Sigmoid colon (tissue), 6 donors: ENCODE measurements at regions not wholly inside any gene's neighbourhood (a gene's known extent, or its start where the extent isn't known, plus 50 kb on each side); places are given as distances from the start of the nearest gene placed in this dataset.

Source experiments
- DNase-seq: peaks from one replicate; pipeline ENCODE4 v3.0.0-alpha.2; 2019
- H3K27ac ChIP-seq, 4 donors: fragments of 200-600 bp; sonication (generic); one replicate each; pipeline ENCODE4 v1.5.1; 2016 to 2019; ENCODE audit warnings: mild to moderate bottlenecking in 1 of 4
- H3K27me3 ChIP-seq, 3 donors: fragments of 200-600 bp; sonication (generic); one replicate each; pipeline ENCODE4 v1.5.1; 2019; ENCODE audit warnings: mild to moderate bottlenecking in 1 of 3
- H3K36me3 ChIP-seq, 4 donors: fragments of 200-600 bp; sonication (generic); one replicate each; pipeline ENCODE4 v1.5.1; 2016 to 2019
- H3K4me1 ChIP-seq, 4 donors: fragments of 200-600 bp; sonication (generic); one replicate each; pipeline ENCODE4 v1.5.1; 2017 to 2019
- H3K4me3 ChIP-seq, 4 donors: fragments of 200-600 bp; sonication (generic); one replicate each; pipeline ENCODE4 v1.5.1; 2017 to 2019; ENCODE audit warnings: mild to moderate bottlenecking in 2 of 4, moderate library complexity in 1 of 4
- H3K9me3 ChIP-seq, 4 donors: fragments of 200-600 bp in 3 of 4; sonication (generic) in 3 of 4; one replicate each; pipeline versions ENCODE4 v1.5.1 to v1.6.1; 2013 to 2019
- EP300 ChIP-seq, 4 donors: sonication (generic); formaldehyde crosslinking; IDR thresholded peaks; one replicate each; pipeline ENCODE4 v1.6.1; 2017; ENCODE audit warnings: antibody characterized with exemption in 4 of 4
- POLR2A ChIP-seq, 2 donors: fragments of 450-650 bp; IDR thresholded peaks; one replicate each; pipeline ENCODE4 v1.6.1; 2016; ENCODE audit warnings: antibody characterized with exemption in 2 of 2, mild to moderate bottlenecking in 2 of 2, moderate library complexity in 2 of 2
- POLR2AphosphoS5 ChIP-seq, 4 donors: sonication (generic); formaldehyde crosslinking; IDR thresholded peaks; one replicate each; pipeline ENCODE4 v1.6.1; 2017; ENCODE audit warnings: antibody characterized with exemption in 4 of 4
- WGBS, 2 donors: extraction: QIAGEN DNeasy Blood & Tissue Kit; methylation state at CpG; one replicate each; pipeline ENCODE4 v1.1.7; 2013; 5-methylcytosine and 5-hydroxymethylcytosine counted together
- intact Hi-C: fragments of 100-400 bp; cut with DNase I; formaldehyde crosslinking; loops from one replicate; pipeline ENCODE4 v1.15.1; 2023
- TF ChIP-seq, protein P1 (sequence below), 4 experiments: fragments of 450-650 bp in 3 of 4; fragments of 200-600 bp in 1 of 4; IDR thresholded peaks; one replicate each; pipeline ENCODE4 v1.5.1; 2016 to 2019; ENCODE audit warnings: antibody characterized with exemption in 4 of 4, mild to moderate bottlenecking in 3 of 4, moderate library complexity in 2 of 4
- donor health status: healthy with polysubstance abuse.
- donor health status: healthy.

GRCh38 chr9:86600291-86600690, 246.1 kb upstream of the TUT7 start:
- WGBS, 2 donors, result 42 to 50% methylated on average over 3 of the region's 3 CpGs
- no peak overlapping the region for H3K4me3 ChIP-seq
- no peaks in the 10 kb centered on the region for H3K9me3 ChIP-seq
- H3K27ac ChIP-seq, result no peak overlapping the region
- TF ChIP-seq, protein P1, sequence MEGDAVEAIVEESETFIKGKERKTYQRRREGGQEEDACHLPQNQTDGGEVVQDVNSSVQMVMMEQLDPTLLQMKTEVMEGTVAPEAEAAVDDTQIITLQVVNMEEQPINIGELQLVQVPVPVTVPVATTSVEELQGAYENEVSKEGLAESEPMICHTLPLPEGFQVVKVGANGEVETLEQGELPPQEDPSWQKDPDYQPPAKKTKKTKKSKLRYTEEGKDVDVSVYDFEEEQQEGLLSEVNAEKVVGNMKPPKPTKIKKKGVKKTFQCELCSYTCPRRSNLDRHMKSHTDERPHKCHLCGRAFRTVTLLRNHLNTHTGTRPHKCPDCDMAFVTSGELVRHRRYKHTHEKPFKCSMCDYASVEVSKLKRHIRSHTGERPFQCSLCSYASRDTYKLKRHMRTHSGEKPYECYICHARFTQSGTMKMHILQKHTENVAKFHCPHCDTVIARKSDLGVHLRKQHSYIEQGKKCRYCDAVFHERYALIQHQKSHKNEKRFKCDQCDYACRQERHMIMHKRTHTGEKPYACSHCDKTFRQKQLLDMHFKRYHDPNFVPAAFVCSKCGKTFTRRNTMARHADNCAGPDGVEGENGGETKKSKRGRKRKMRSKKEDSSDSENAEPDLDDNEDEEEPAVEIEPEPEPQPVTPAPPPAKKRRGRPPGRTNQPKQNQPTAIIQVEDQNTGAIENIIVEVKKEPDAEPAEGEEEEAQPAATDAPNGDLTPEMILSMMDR (IDR thresholded peaks at IDR 0.05), result no peak
- TF ChIP-seq POLR2AphosphoS5 (IDR thresholded peaks at IDR 0.05) (no peak), POLR2A (IDR thresholded peaks at IDR 0.05) (no peak), EP300 (IDR thresholded peaks at IDR 0.05) (no peak)
- H3K27me3 ChIP-seq, result no peaks in the 10 kb centered on the region
- peaks cover 0 to 44% (median 33%) of the 10 kb centered on the region in 4 donors for H3K4me1 ChIP-seq
- intact Hi-C loops, result no loop called here
- DNase-seq, result no peak
- H3K36me3 ChIP-seq, result no peaks in the 10 kb centered on the region

DNA sequence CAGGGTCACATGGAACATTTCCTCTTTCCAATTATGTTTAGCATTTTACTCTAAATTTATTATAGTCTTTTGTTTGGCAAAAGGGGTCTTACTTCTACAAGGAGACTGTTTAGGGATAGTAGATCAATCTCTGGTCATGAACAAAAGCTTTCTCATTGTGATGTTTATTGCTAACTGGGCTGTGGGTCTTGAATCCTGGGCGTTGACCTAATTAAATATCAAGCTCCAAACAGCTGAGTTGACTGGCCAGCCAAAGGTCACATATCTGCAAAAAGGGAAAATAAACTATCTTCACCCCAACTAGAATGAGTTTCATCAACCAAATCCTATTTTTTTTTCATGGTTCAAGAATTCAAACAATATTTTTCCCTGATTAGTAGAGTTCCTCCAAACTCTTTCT, 245.4 kb upstream of the TUT7 start:
- 2 to 41% methylated on average over 1 of the region's 1 CpG for WGBS, 2 donors
- peaks cover 0 to 44% (median 33%) of the 10 kb centered on the region in 4 donors for H3K4me1 ChIP-seq
- no peak for DNase-seq
- no peaks in the 10 kb centered on the region for H3K9me3 ChIP-seq
- no peak overlapping the region for H3K27ac ChIP-seq
- intact Hi-C loops, result no loop called here
- H3K27me3 ChIP-seq, result no peaks in the 10 kb centered on the region
- TF ChIP-seq POLR2A (IDR thresholded peaks at IDR 0.05) (no peak), EP300 (IDR thresholded peaks at IDR 0.05) (no peak), POLR2AphosphoS5 (IDR thresholded peaks at IDR 0.05) (no peak)
- TF ChIP-seq, protein P1 (IDR thresholded peaks at IDR 0.05), result no peak
- H3K36me3 ChIP-seq, result no peaks in the 10 kb centered on the region
- H3K4me3 ChIP-seq, result no peak overlapping the region

DNA sequence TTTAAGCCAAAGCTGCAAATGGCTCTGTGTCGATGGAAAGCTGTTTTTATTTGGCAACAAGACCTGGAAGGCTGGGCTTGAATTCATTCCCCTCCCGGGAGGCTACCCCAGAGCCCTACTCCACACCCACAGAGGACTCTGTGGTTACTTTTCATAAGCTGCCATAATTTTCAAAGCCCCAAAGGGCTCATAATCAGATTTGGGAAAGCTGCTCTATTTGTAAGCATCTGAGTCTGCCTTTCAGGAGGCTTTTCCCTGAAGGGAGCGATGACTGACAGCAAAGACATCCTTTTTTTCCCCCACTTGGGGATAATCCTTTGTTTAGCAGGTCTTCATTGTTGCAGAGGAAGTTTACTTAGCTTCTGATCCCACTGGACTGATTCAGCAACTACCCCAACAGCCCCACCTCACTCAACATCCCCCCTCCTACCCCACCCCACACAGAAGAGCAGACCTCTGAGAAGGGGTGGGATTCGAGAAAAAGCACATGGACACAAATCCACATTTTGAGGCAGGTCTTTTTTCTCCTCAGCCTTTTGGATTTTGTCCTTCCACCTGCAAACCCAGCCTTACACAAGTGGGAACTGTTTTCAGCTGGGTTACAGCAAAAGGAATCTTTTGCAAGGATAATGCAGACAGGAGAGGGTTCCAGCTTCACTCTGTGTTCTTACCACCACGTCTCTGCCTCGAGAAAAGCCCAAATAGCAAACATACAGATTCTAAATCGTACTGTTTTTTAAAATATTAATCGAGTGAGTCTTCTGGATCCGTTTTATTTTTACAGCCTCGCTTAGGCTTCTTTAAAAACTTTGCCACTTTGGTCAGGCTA, 244.4 kb upstream of the TUT7 start:
- no peak for DNase-seq
- H3K9me3 ChIP-seq, result no peaks in the 10 kb centered on the region
- H3K36me3 ChIP-seq, result no peaks in the 10 kb centered on the region
- no peak overlapping the region for H3K4me3 ChIP-seq
- intact Hi-C loops, result no loop called here
- H3K27ac ChIP-seq, result peak overlapping the region in 2 of 4 donors; percentile 19 to 27
- peaks cover 0 to 44% (median 33%) of the 10 kb centered on the region in 4 donors for H3K4me1 ChIP-seq
- H3K27me3 ChIP-seq, result no peaks in the 10 kb centered on the region
- 54 to 62% methylated on average over 10 of the region's 10 CpGs for WGBS, 2 donors
- TF ChIP-seq POLR2A (IDR thresholded peaks at IDR 0.05) (no peak), EP300 (IDR thresholded peaks at IDR 0.05) (no peak), POLR2AphosphoS5 (IDR thresholded peaks at IDR 0.05) (no peak)
- TF ChIP-seq, protein P1 (IDR thresholded peaks at IDR 0.05), result no peak

- no peaks in the 10 kb centered on the region for H3K27me3 ChIP-seq
- no peak overlapping the region for H3K4me3 ChIP-seq
- H3K9me3 ChIP-seq, result no peaks in the 10 kb centered on the region
- TF ChIP-seq, protein P1 (IDR thresholded peaks at IDR 0.05), result no peak
- TF ChIP-seq POLR2AphosphoS5 (IDR thresholded peaks at IDR 0.05) (no peak), POLR2A (IDR thresholded peaks at IDR 0.05) (no peak), EP300 (IDR thresholded peaks at IDR 0.05) (no peak)
- H3K36me3 ChIP-seq, result no peaks in the 10 kb centered on the region
- H3K4me1 ChIP-seq, result peaks cover 0 to 13% (median 8%) of the 10 kb centered on the region in 4 donors
- 85 to 92% methylated on average over 10 of the region's 10 CpGs for WGBS, 2 donors
- intact Hi-C loops, result no loop called here
- DNase-seq, result no peak
- H3K27ac ChIP-seq, result no peak overlapping the region
These were observed 240.5 kb upstream of the TUT7 start for GRCh38 chr9:86594724-86595123.
